ENCODE measurements at regions not wholly inside any gene's neighbourhood (a gene's known extent, or its start where the extent isn't known, plus 50 kb on each side); places are given as distances from the start of the nearest gene placed in this dataset.
A peak's percentile ranks its signal among the peaks of the same experiment; 100 is the strongest.
"Not testable (repeated sequence)": the region's sequence is repeated elsewhere in the genome, so short reads cannot be mapped to it uniquely, and the experiment has no call there.

- no peak for DNase-seq (ENCODE audit: low spot score)
These were observed 83.4 kb upstream of the GSE1 start for GRCh38 chr16:85529489-85530369.

- DNase-seq (ENCODE audit: low spot score) = no peak
These were observed 82.8 kb upstream of the GSE1 start for GRCh38 chr16:85530370-85530739.

- no peak for DNase-seq (ENCODE audit: low spot score)
These were observed 81.6 kb upstream of the GSE1 start for GRCh38 chr16:85531516-85531915.

GRCh38 chr16:85532147-85532546, 81.0 kb upstream of the GSE1 start:
- no peak for DNase-seq (ENCODE audit: low spot score)

GRCh38 chr16:85533593-85533992, 79.5 kb upstream of the GSE1 start:
- not testable (repeated sequence) for DNase-seq (ENCODE audit: low spot score)

GRCh38 chr16:85534536-85535351, 78.4 kb upstream of the GSE1 start:
- no peak for DNase-seq (ENCODE audit: low spot score)

- DNase-seq (ENCODE audit: low spot score) = no peak
These were observed 77.6 kb upstream of the GSE1 start for GRCh38 chr16:85535352-85536072.

GRCh38 chr16:85536073-85536410, 77.1 kb upstream of the GSE1 start:
- no peak for DNase-seq (ENCODE audit: low spot score)

GRCh38 chr16:85536411-85537330, 76.5 kb upstream of the GSE1 start:
- no peak for DNase-seq (ENCODE audit: low spot score)

GRCh38 chr16:85537331-85537788, 75.8 kb upstream of the GSE1 start:
- no peak for DNase-seq (ENCODE audit: low spot score)

GRCh38 chr16:85537795-85538401, 75.2 kb upstream of the GSE1 start:
- DNase-seq (ENCODE audit: low spot score) = no peak

- DNase-seq (ENCODE audit: low spot score) = no peak
These were observed 74.0 kb upstream of the GSE1 start for GRCh38 chr16:85539084-85539483.

- no peak for DNase-seq (ENCODE audit: low spot score)
These were observed 73.4 kb upstream of the GSE1 start for GRCh38 chr16:85539629-85540291.

GRCh38 chr16:85541181-85541580, 71.9 kb upstream of the GSE1 start:
- DNase-seq (ENCODE audit: low spot score) = no peak

GRCh38 chr16:85541619-85541979, 71.5 kb upstream of the GSE1 start:
- no peak for DNase-seq (ENCODE audit: low spot score)

- DNase-seq (ENCODE audit: low spot score) = peak; percentile 48
These were observed 70.9 kb upstream of the GSE1 start for GRCh38 chr16:85541980-85542900.

- no peak for DNase-seq (ENCODE audit: low spot score)
These were observed 69.6 kb upstream of the GSE1 start for GRCh38 chr16:85543536-85543935.

GRCh38 chr16:85544016-85544415, 69.1 kb upstream of the GSE1 start:
- DNase-seq (ENCODE audit: low spot score) = no peak

- DNase-seq (ENCODE audit: low spot score) = no peak
These were observed 68.5 kb upstream of the GSE1 start for GRCh38 chr16:85544668-85545067.
